Stomach (tissue), 8 donors: ENCODE measurements at regions not wholly inside any gene's neighbourhood (a gene's known extent, or its start where the extent isn't known, plus 50 kb on each side); places are given as distances from the start of the nearest gene placed in this dataset.

Experiments used
- DNase-seq, 2 donors: peaks; one replicate each; pipeline versions ENCODE4 v3.0.0 to v3.0.0-alpha.2; 2013 to 2019
- H3K27ac ChIP-seq, 5 donors: fragments of 200-600 bp in 4 of 5; sonication (generic) in 4 of 5; one replicate each; pipeline ENCODE4 v1.5.1; 2013 to 2019; ENCODE audit warnings: mild to moderate bottlenecking in 1 of 5, moderate library complexity in 1 of 5
- H3K27me3 ChIP-seq, 3 donors: fragments of 200-600 bp; sonication (generic); one replicate each; pipeline ENCODE4 v1.5.1; 2017 to 2019; ENCODE audit warnings: mixed run types in 1 of 3
- H3K36me3 ChIP-seq, 4 donors: fragments of 200-600 bp; sonication (generic); 1 replicate in 3 of 4; 2 replicates in 1 of 4; pipeline ENCODE4 v1.5.1; 2016 to 2019
- H3K4me1 ChIP-seq, 4 donors: fragments of 200-600 bp; sonication (generic); one replicate each; pipeline ENCODE4 v1.5.1; 2016 to 2019
- H3K4me3 ChIP-seq, 4 donors: fragments of 200-600 bp; sonication (generic) in 3 of 4; one replicate each; pipeline ENCODE4 v1.5.1; 2016 to 2019; ENCODE audit warnings: mild to moderate bottlenecking in 1 of 4
- H3K9me3 ChIP-seq, 4 donors: fragments of 200-600 bp; sonication (generic); one replicate each; pipeline ENCODE4 v1.5.1; 2016 to 2019
- CTCF ChIP-seq, 7 experiments: fragments of 450-650 bp in 4 of 7; fragments of 200-600 bp in 3 of 7; sonication (generic) in 3 of 7; IDR thresholded peaks; one replicate each; pipeline ENCODE4 v1.5.1; 2016 to 2019; ENCODE audit warnings: antibody characterized with exemption in 7 of 7, control low read depth in 2 of 7, mild to moderate bottlenecking in 1 of 7
- EP300 ChIP-seq: sonication (generic); formaldehyde crosslinking; IDR thresholded peaks from one replicate; pipeline ENCODE4 v1.6.1; 2017; ENCODE audit warnings: antibody characterized with exemption
- POLR2A ChIP-seq, 4 donors: fragments of 450-650 bp; IDR thresholded peaks; one replicate each; pipeline ENCODE4 v1.6.1; 2016; ENCODE audit warnings: antibody characterized with exemption in 4 of 4, control low read depth in 2 of 4, mild to moderate bottlenecking in 1 of 4, moderate library complexity in 1 of 4
- POLR2AphosphoS5 ChIP-seq, 3 donors: sonication (generic); formaldehyde crosslinking; IDR thresholded peaks; one replicate each; pipeline ENCODE4 v1.6.1; 2016; ENCODE audit warnings: antibody characterized with exemption in 3 of 3
- WGBS, 5 donors: extraction: QIAGEN DNeasy Blood & Tissue Kit in 3 of 5; methylation state at CpG; one replicate each; pipeline versions ENCODE4 v1.1.5 to v1.1.7; 2013 to 2018; 5-methylcytosine and 5-hydroxymethylcytosine counted together
- intact Hi-C: fragments of 100-400 bp; cut with DNase I; formaldehyde crosslinking; loops from one replicate; pipeline ENCODE4 v1.15.1; 2023; ENCODE audit warnings: low total_unique reads
- donor health status: healthy with polysubstance abuse.
- donor health status: Bipolar disorder and iron deficiency.
- donor health status: healthy.

DNA sequence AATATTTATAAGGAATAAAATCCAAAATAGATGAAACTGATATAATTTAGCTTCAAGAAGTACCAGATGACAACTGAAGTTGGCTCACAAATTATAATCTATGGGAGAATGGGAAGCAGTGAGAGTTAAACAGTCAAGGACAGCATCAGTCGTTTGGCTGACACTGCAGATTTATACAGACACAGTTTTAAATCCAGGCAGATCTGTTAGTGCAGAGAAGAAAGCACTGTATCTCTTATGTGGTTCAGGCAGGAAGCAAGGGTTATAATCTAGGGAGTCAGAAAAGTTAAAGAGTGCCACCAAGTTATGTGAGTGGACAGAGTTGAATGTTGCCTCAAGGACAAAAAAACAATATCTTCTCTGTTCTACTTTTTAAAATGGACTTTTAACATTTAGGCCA is 880.2 kb downstream of the TSN start:
- Histone ChIP-seq H3K27ac (no peak overlapping the region), H3K36me3 (no peaks in the 10 kb centered on the region), H3K4me1 (no peaks in the 10 kb centered on the region), H3K9me3 (no peaks in the 10 kb centered on the region), H3K27me3 (no peaks in the 10 kb centered on the region), H3K4me3 (no peak overlapping the region)
- TF ChIP-seq CTCF (IDR thresholded peaks at IDR 0.05) (no peak), EP300 (no peak), POLR2AphosphoS5 (IDR thresholded peaks at IDR 0.05) (no peak), POLR2A (IDR thresholded peaks at IDR 0.05) (no peak)
- 34 to 44% (median 39%) methylated on average over 1 of the region's 1 CpG for WGBS, 5 donors
- DNase-seq = no peak
- intact Hi-C loops = no loop called here

- Histone ChIP-seq H3K9me3 (no peaks in the 10 kb centered on the region), H3K27me3 (no peaks in the 10 kb centered on the region), H3K36me3 (no peaks in the 10 kb centered on the region), H3K4me3 (no peak overlapping the region), H3K4me1 (no peaks in the 10 kb centered on the region), H3K27ac (no peak overlapping the region)
- intact Hi-C loops = no loop called here
- no peak for DNase-seq
- TF ChIP-seq CTCF (IDR thresholded peaks at IDR 0.05) = no peak
Observed at GRCh38 chr2:122636097-122636496, 880.6 kb downstream of the TSN start.

DNA sequence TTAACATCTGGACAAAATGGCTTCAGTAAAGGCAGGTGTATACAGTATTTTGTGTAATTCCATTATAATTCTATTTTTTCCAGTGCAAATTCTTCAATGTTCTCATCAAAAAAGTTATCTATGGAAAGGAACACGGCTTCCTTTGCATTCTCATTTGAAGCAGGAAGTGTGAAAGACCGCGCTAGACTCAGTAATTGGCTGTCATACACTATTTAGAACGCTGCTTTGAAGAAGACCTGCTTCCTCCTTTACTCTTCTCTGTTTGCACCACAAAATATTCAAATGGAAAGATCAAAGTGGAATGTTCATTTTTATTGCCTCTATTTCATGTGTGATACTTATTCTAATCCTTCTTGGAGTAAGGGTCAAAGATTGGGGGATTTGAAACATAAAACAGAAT is 883.7 kb downstream of the TSN start:
- Histone ChIP-seq H3K4me3 (no peak overlapping the region), H3K9me3 (peaks cover 0 to 5% (median 0%) of the 10 kb centered on the region in 4 donors), H3K36me3 (no peaks in the 10 kb centered on the region), H3K4me1 (no peaks in the 10 kb centered on the region), H3K27me3 (no peaks in the 10 kb centered on the region), H3K27ac (no peak overlapping the region)
- TF ChIP-seq CTCF (IDR thresholded peaks at IDR 0.05) = no peak
- no peak for TF ChIP-seq POLR2AphosphoS5 (IDR thresholded peaks at IDR 0.05)
- TF ChIP-seq POLR2A (IDR thresholded peaks at IDR 0.05) = no peak
- TF ChIP-seq EP300 = no peak
- no peak for DNase-seq
- intact Hi-C loops = no loop called here
- WGBS, 5 donors = 67 to 83% (median 78%) methylated on average over 4 of the region's 4 CpGs

DNA sequence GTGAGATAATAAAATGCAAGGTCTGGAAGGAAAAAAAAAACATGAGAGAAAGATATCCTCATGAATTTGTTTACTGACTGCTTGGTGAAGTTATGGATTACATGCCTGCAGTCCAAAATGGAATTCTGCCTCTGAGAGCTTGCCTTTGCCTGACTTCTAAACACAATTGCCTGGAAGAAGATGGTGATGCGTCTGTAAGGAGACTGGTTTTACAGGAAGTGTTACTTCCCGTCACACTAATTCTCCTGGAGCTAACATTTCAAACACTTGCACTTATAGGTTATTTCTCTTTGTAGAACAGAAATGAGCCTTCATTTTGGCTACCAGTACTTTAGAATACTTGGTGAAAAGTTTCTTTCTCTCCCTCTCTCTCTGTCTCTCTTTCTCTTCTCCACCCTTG is 884.3 kb downstream of the TSN start:
- TF ChIP-seq POLR2AphosphoS5 (IDR thresholded peaks at IDR 0.05) = no peak
- TF ChIP-seq CTCF (IDR thresholded peaks at IDR 0.05) = no peak
- WGBS, 5 donors = 52 to 69% (median 63%) methylated on average over 2 of the region's 2 CpGs
- Histone ChIP-seq H3K9me3 (peaks cover 0 to 5% (median 0%) of the 10 kb centered on the region in 4 donors), H3K27ac (no peak overlapping the region), H3K36me3 (no peaks in the 10 kb centered on the region), H3K4me1 (no peaks in the 10 kb centered on the region), H3K4me3 (no peak overlapping the region), H3K27me3 (no peaks in the 10 kb centered on the region)
- DNase-seq = no peak
- intact Hi-C loops = no loop called here
